CD14-positive monocyte (primary cell): ENCODE measurements at regions not wholly inside any gene's neighbourhood (a gene's known extent, or its start where the extent isn't known, plus 50 kb on each side); places are given as distances from the start of the nearest gene placed in this dataset.

Experiments
- DNase-seq, 3 donors: peaks; one replicate each; pipeline ENCODE4 v3.0.0-alpha.2; 2011 to 2022
- H2AFZ ChIP-seq: 2 replicates; pipeline ENCODE4 v1.6.0; 2012; ENCODE audit warnings: mild to moderate bottlenecking, low read depth, low read length, inconsistent platforms; ENCODE audit not compliant: insufficient read depth, poor library complexity, severe bottlenecking
- H3K27ac ChIP-seq, 2 donors: 1 replicate in 1 of 2; 2 replicates in 1 of 2; pipeline ENCODE4 v1.5.1; 2012 to 2013; ENCODE audit warnings: low read length in 2 of 2, control low read depth in 1 of 2, inconsistent platforms in 1 of 2, low read depth in 1 of 2, mild to moderate bottlenecking in 1 of 2
- H3K27me3 ChIP-seq, 2 donors: one replicate each; pipeline versions ENCODE4 v1.6.0 to v1.6.1; 2011 to 2013; ENCODE audit warnings: low read length in 2 of 2; ENCODE audit not compliant: control insufficient read depth in 2 of 2, insufficient read depth in 2 of 2
- H3K36me3 ChIP-seq, 2 donors: replicated peaks in 1 of 2; 1 replicate in 1 of 2; 2 replicates in 1 of 2; pipeline versions ENCODE4 v1.5.1 to v1.6.1; 2012 to 2013; ENCODE audit warnings: low read length in 2 of 2, control low read depth in 1 of 2, inconsistent platforms in 1 of 2, mild to moderate bottlenecking in 1 of 2; ENCODE audit not compliant: insufficient read depth in 2 of 2, control insufficient read depth in 1 of 2
- H3K4me1 ChIP-seq, 2 donors: 1 replicate in 1 of 2; 2 replicates in 1 of 2; pipeline versions ENCODE4 v1.5.1 to v1.6.1; 2012 to 2013; ENCODE audit warnings: low read length in 2 of 2, control low read depth in 1 of 2, inconsistent platforms in 1 of 2, mild to moderate bottlenecking in 1 of 2, moderate library complexity in 1 of 2; ENCODE audit not compliant: insufficient read depth in 2 of 2, control insufficient read depth in 1 of 2
- H3K4me2 ChIP-seq: replicated peaks from 2 replicates; pipeline ENCODE3; 2012; ENCODE audit warnings: low read length, moderate library complexity, mild to moderate bottlenecking; ENCODE audit not compliant: poor library complexity, severe bottlenecking; ENCODE audit errors: extremely low read depth
- H3K4me3 ChIP-seq, 3 experiments: fragments of 200-600 bp in 1 of 3; sonication (generic) in 1 of 3; replicated peaks in 1 of 3; 1 replicate in 2 of 3; 2 replicates in 1 of 3; pipeline ENCODE4 v1.5.1; 2011 to 2013; ENCODE audit warnings: low read length in 3 of 3, mild to moderate bottlenecking in 3 of 3, control low read depth in 2 of 3, low read depth in 2 of 3, inconsistent platforms in 1 of 3, moderate library complexity in 1 of 3
- H3K79me2 ChIP-seq: 2 replicates; pipeline ENCODE4 v1.6.0; 2012; ENCODE audit warnings: mild to moderate bottlenecking, control low read depth, inconsistent platforms, low read length, moderate library complexity; ENCODE audit not compliant: insufficient read depth
- H3K9ac ChIP-seq: 2 replicates; pipeline ENCODE4 v1.6.0; 2017; ENCODE audit warnings: low read length, mild to moderate bottlenecking; ENCODE audit not compliant: insufficient read depth, poor library complexity, severe bottlenecking
- H3K9me3 ChIP-seq, 2 donors: replicated peaks in 1 of 2; 1 replicate in 1 of 2; 2 replicates in 1 of 2; pipeline versions ENCODE4 v1.5.1 to v1.6.1; 2012 to 2013; ENCODE audit warnings: low read length in 2 of 2, control low read depth in 1 of 2; ENCODE audit not compliant: control insufficient read depth in 1 of 2, insufficient read depth in 1 of 2
- H4K20me1 ChIP-seq: 2 replicates; pipeline ENCODE4 v1.6.0; 2012; ENCODE audit warnings: mild to moderate bottlenecking, low read length, control low read depth, moderate library complexity; ENCODE audit not compliant: insufficient read depth
- H3K27ac Mint-ChIP-seq, 7 donors: one replicate each; pipeline ENCODE4 v1.8.0; 2020; ENCODE audit warnings: mild to moderate bottlenecking in 7 of 7, mixed read lengths in 7 of 7, moderate library complexity in 6 of 7, inconsistent platforms in 2 of 7
- H3K27me3 Mint-ChIP-seq, 3 donors: one replicate each; pipeline ENCODE4 v1.8.0; 2021 to 2022; ENCODE audit warnings: low read depth in 3 of 3, mild to moderate bottlenecking in 3 of 3, mixed read lengths in 3 of 3, moderate library complexity in 3 of 3, inconsistent platforms in 1 of 3
- H3K36me3 Mint-ChIP-seq, 2 donors: one replicate each; pipeline ENCODE4 v1.8.0; 2020; ENCODE audit warnings: mixed read lengths in 2 of 2, inconsistent platforms in 1 of 2, mild to moderate bottlenecking in 1 of 2
- H3K4me1 Mint-ChIP-seq: one replicate; pipeline ENCODE4 v1.8.0; 2020; ENCODE audit warnings: mild to moderate bottlenecking, mixed read lengths
- H3K4me3 Mint-ChIP-seq, 2 donors: one replicate each; pipeline ENCODE4 v1.8.0; 2020; ENCODE audit warnings: mild to moderate bottlenecking in 2 of 2, mixed read lengths in 2 of 2, moderate library complexity in 1 of 2
- H3K9me3 Mint-ChIP-seq, 7 donors: one replicate each; pipeline ENCODE4 v1.8.0; 2020 to 2022; ENCODE audit warnings: mixed read lengths in 7 of 7, mild to moderate bottlenecking in 6 of 7, moderate library complexity in 6 of 7, inconsistent platforms in 2 of 7
- CTCF ChIP-seq: fragments of 200-600 bp; IDR thresholded peaks from one replicate; pipeline ENCODE4 v1.8.0; 2022; ENCODE audit warnings: antibody characterized with exemption, mild to moderate bottlenecking
- WGBS: methylation state at CpG from one replicate; pipeline ENCODE4 v1.1.5; 2013; ENCODE audit warnings: missing lambda C conversion rate; ENCODE audit not compliant: insufficient coverage; 5-methylcytosine and 5-hydroxymethylcytosine counted together
- intact Hi-C, 2 donors: fragments of 100-400 bp; cut with micrococcal nuclease; formaldehyde crosslinking; loops; one replicate each; pipeline versions ENCODE4 v1.15.0 to v1.15.1; 2023

- no peaks in the 10 kb centered on the region for H3K36me3 Mint-ChIP-seq
These were observed 427.9 kb downstream of the PLCL1 start for GRCh38 chr2:198232281-198232680.

GRCh38 chr2:198231562-198231961, 427.2 kb downstream of the PLCL1 start:
- Histone ChIP-seq H3K27me3 (no peaks in the 10 kb centered on the region), H4K20me1 (no peaks in the 10 kb centered on the region), H3K4me1 (no peaks in the 10 kb centered on the region), H3K36me3 (no peaks in the 10 kb centered on the region), H3K27ac (no peak overlapping the region), H3K4me2 (no peak overlapping the region), H2AFZ (no peak overlapping the region), H3K4me3 (no peak overlapping the region), H3K79me2 (no peaks in the 10 kb centered on the region), H3K9me3 (no peaks in the 10 kb centered on the region), H3K9ac (no peak overlapping the region)
- no peaks in the 10 kb centered on the region for H3K4me1 Mint-ChIP-seq
- no peak overlapping the region for H3K27ac Mint-ChIP-seq
- no peaks in the 10 kb centered on the region for H3K36me3 Mint-ChIP-seq
- intact Hi-C loops, result no loop called here
- no peak overlapping the region for H3K4me3 Mint-ChIP-seq
- DNase-seq, result no peak
- H3K27me3 Mint-ChIP-seq, result peaks cover 2 to 4% (median 3%) of the 10 kb centered on the region in 3 donors
- WGBS, result 78% methylated on average over 1 of the region's 1 CpG
- TF ChIP-seq CTCF, result no peak
- peaks cover 0 to 3% (median 0%) of the 10 kb centered on the region in 7 donors for H3K9me3 Mint-ChIP-seq

More at GRCh38 chr2:198232281-198232680, 427.9 kb downstream of the PLCL1 start:
- no peaks in the 10 kb centered on the region for H4K20me1 ChIP-seq
- H3K4me2 ChIP-seq, result no peak overlapping the region
- no peak overlapping the region for H3K27ac Mint-ChIP-seq
- H3K79me2 ChIP-seq, result no peaks in the 10 kb centered on the region
- H3K27me3 ChIP-seq, result no peaks in the 10 kb centered on the region
- H3K27me3 Mint-ChIP-seq, result peaks cover 2 to 4% (median 2%) of the 10 kb centered on the region in 3 donors
- no peak overlapping the region for H3K4me3 Mint-ChIP-seq
- H2AFZ ChIP-seq, result no peak overlapping the region
- no peak overlapping the region for H3K9ac ChIP-seq
- no peaks in the 10 kb centered on the region for H3K36me3 ChIP-seq
- no peak overlapping the region for H3K27ac ChIP-seq
- H3K4me3 ChIP-seq, result no peak overlapping the region
- no peaks in the 10 kb centered on the region for H3K9me3 ChIP-seq
- DNase-seq, result no peak
- H3K9me3 Mint-ChIP-seq, result peaks cover 0 to 3% (median 0%) of the 10 kb centered on the region in 7 donors
- no peak for TF ChIP-seq CTCF
- intact Hi-C loops, result no loop called here
- H3K4me1 ChIP-seq, result no peaks in the 10 kb centered on the region
- no peaks in the 10 kb centered on the region for H3K4me1 Mint-ChIP-seq
- no CpG with 5 or more reads among the region's 4 CpGs for WGBS
